NT2/D1 (cell line): ENCODE measurements at regions not wholly inside any gene's neighbourhood (a gene's known extent, or its start where the extent isn't known, plus 50 kb on each side); places are given as distances from the start of the nearest gene placed in this dataset.

Experiments used
- SUZ12 ChIP-seq: IDR thresholded peaks from 2 replicates; pipeline ENCODE4 v1.6.1; 2011; ENCODE audit not compliant: insufficient read length, insufficient read depth; ENCODE audit errors: extremely low read depth
- YY1 ChIP-seq: IDR thresholded peaks from 2 replicates; pipeline ENCODE4 v1.6.1; 2011; ENCODE audit not compliant: insufficient read length, insufficient read depth
- ZNF274 ChIP-seq: IDR thresholded peaks from 2 replicates; pipeline ENCODE4 v1.6.1; 2011; ENCODE audit warnings: mild to moderate bottlenecking, low read depth, low read length

DNA sequence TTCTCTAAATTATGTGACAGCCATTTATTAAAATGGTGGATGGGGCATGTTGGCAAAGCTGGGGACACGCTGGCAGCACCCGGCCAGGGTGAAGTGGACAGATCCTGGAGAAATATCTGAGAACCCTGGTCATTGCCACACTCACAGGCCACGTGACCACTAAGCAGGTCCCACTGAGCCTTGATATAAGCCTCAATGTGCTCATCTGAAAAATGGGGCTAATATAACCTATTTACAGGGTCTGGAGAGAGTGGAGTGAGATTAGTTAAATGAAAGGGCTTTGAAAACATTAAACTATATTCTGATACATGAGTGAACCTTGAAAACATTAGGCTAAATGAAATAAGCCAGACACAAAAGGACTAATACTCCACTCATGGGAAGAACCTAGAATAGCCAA is 108.9 kb downstream of the RBFOX3 start:
- TF ChIP-seq SUZ12 = no peak
- no peak for TF ChIP-seq YY1
- no peak for TF ChIP-seq ZNF274
